Activated naive CD4-positive, alpha-beta T cell treated with anti-CD3 and anti-CD28 coated beads, Interleukin-2, amount 50 U/mL, for 24 hours (primary cell): ENCODE measurements at regions not wholly inside any gene's neighbourhood (a gene's known extent, or its start where the extent isn't known, plus 50 kb on each side); places are given as distances from the start of the nearest gene placed in this dataset.

ENCODE experiments used
- H3K27ac Mint-ChIP-seq: one replicate; pipeline ENCODE4 v1.8.0; 2021; ENCODE audit warnings: mild to moderate bottlenecking, mixed read lengths
- H3K27me3 Mint-ChIP-seq: one replicate; pipeline ENCODE4 v1.8.0; 2021; ENCODE audit warnings: mixed read lengths
- H3K36me3 Mint-ChIP-seq: one replicate; pipeline ENCODE4 v1.8.0; 2021; ENCODE audit warnings: mixed read lengths
- H3K4me1 Mint-ChIP-seq: one replicate; pipeline ENCODE4 v1.8.0; 2021; ENCODE audit warnings: mixed read lengths
- H3K4me3 Mint-ChIP-seq: one replicate; pipeline ENCODE4 v1.8.0; 2021; ENCODE audit warnings: mild to moderate bottlenecking, mixed read lengths
- H3K9me3 Mint-ChIP-seq: one replicate; pipeline ENCODE4 v1.8.0; 2021; ENCODE audit warnings: mixed read lengths

DNA sequence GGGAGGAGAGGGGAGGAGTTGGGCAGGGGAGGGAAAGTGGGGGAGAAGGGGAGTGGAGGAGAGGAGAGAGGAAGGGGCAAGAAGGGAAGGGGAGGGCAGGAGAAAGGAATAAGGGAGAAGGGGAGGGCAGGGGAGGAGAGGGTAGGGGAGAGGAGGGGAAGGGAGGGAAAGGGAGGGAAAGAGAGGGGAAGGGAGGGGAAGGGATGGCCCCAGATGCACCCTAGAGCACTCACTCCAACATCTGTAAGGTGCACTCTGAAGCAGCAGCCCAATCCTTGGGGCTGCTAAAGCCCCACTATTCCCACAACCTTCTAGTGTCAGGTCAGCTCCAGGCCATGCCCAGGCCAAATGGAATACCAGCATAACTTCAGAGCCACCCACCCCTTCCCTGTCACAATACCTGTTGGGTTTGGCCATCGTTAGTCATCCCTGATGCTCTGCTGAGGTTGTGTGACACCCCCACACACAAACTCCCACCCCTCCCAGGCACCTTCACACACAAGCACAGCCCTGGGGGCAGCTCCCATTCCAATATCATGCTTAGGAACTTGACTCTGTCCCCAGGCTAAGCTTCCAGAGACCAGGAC lies 55.7 kb upstream of the PKDCC start:
- Mint-ChIP-seq H3K27ac (no peak overlapping the region), H3K4me1 (no peaks in the 10 kb centered on the region), H3K4me3 (no peak overlapping the region), H3K9me3 (no peaks in the 10 kb centered on the region), H3K36me3 (no peaks in the 10 kb centered on the region), H3K27me3 (peaks cover 11% of the 10 kb centered on the region)

DNA sequence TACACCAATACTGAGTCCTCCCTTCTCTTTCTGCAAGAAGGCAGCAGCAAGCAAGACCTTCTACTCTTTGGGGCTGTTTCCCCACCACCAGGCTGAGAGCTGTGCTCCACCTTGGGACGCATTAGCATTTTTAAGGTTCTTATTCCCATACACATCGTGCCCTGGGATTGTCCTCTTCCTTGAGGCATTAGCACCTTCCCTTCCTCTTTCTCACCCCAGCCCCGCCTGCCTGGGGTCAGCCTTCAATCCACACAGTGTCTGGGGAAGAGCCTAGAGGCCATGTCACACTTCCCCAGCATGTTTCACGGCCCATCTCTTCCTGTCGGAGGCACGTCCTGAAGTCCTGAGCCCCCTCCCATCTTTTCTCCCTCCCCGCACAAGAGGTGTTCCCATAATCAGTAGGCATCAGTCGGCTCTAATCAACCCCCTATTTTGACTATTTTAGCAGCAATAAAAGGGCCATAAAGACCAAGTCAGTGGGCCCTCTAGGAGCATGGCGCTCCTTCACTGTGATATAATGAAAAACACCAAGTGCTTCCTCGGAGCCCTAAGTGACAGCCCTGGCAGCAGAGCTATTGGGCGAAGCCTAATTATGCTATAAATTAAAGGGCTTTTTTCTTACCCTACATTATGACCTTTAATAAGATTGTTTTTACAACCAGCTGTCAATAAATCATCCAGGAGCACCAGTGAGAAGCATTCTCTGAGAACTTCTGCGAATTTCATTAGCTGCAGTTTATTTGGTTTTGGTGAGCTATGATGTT lies 55.0 kb upstream of the PKDCC start:
- H3K4me3 Mint-ChIP-seq = no peak overlapping the region
- no peaks in the 10 kb centered on the region for H3K36me3 Mint-ChIP-seq
- no peaks in the 10 kb centered on the region for H3K4me1 Mint-ChIP-seq
- H3K27ac Mint-ChIP-seq = no peak overlapping the region
- H3K27me3 Mint-ChIP-seq = peaks cover 13% of the 10 kb centered on the region
- H3K9me3 Mint-ChIP-seq = no peaks in the 10 kb centered on the region

DNA sequence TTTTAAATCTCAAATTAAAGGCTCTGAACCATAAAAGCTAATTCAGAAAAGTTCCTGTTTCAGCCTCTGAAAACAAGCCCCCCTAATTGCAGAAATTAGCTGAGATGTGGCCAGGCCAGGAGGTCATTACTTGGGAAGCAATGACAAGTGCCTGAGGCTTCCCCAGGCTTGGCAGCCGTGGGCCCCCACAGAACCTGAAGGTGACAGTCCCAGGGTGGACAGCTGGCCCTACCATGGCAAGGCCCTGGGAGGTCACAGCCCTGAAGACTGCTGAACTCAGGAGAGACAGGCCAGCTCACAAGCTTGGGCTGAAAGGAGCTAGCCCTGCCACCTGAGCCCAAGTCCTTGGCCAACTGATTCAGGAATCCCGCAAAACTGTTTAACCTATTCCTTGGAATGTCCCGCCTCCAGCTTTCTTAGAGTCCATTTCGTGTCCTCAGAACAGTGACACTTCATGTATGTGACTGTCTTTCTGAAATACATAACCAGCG lies 54.3 kb upstream of the PKDCC start:
- Mint-ChIP-seq H3K9me3 (no peaks in the 10 kb centered on the region), H3K27ac (no peak overlapping the region), H3K36me3 (no peaks in the 10 kb centered on the region), H3K4me1 (no peaks in the 10 kb centered on the region), H3K4me3 (no peak overlapping the region), H3K27me3 (peaks cover 13% of the 10 kb centered on the region)

DNA sequence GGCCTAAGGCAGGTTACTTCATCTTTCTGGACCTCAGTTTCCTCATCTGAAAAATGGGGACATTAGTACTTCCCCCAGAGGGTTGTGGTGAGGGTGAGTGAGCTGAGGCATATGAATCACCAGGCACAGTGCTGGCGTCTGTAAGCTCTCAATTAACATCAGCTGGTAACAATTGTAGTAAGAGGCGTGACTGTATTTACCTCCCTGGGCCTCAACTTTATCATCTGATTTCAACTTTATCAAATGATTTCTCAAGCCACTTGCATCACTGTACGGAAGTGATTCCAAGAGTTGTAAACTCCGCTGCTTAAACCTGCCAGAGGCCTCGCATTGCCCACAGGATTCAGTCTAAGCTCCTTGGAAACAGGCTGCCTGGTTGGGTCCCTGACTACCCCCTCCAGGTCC lies 53.6 kb upstream of the PKDCC start:
- Mint-ChIP-seq H3K27me3 (peaks cover 12% of the 10 kb centered on the region), H3K9me3 (no peaks in the 10 kb centered on the region), H3K4me1 (no peaks in the 10 kb centered on the region), H3K36me3 (no peaks in the 10 kb centered on the region), H3K27ac (no peak overlapping the region), H3K4me3 (no peak overlapping the region)

DNA sequence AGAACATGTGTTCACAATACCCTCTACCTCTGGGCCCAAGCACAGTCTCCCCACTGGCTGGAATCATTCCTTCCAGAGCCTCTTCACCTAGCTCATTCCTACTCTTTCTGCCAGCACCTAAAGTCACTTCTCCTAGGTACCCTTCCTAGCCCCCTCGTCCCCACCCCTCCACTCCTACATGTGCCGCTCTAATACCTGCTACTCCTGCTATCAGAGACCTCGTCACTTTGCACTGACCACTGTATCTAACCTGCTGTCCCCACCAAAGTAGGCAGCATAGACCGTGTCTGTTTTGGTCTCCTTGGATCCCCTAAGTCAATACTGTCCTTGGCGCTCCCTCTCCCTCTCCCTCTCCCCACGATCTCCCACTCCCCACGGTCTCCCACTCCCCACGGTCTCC lies 53.2 kb upstream of the PKDCC start:
- Mint-ChIP-seq H3K36me3 (no peaks in the 10 kb centered on the region), H3K4me1 (no peaks in the 10 kb centered on the region), H3K9me3 (no peaks in the 10 kb centered on the region), H3K4me3 (no peak overlapping the region), H3K27me3 (peaks cover 8% of the 10 kb centered on the region), H3K27ac (no peak overlapping the region)

DNA sequence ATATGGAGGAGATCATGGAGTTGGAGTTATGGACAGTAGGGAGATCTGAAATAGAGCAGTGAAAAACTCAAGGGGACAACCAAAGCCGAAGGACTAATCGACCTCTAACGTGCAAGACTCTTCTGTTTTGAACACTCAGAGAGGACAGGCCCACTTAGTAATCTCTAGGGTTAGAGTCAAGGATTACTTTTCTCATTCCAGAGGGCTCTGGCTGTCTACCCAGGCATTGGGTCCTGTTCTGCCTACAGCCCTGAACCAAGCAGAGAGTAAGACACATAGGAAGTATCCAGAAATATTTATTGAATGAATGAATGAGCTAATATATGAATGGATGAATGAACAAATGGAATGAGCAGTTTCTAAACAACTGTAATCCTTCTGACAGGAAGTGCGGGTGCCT lies 50.3 kb upstream of the PKDCC start:
- H3K4me3 Mint-ChIP-seq = no peak overlapping the region
- no peaks in the 10 kb centered on the region for H3K9me3 Mint-ChIP-seq
- H3K4me1 Mint-ChIP-seq = no peaks in the 10 kb centered on the region
- peaks cover 12% of the 10 kb centered on the region for H3K27me3 Mint-ChIP-seq
- no peaks in the 10 kb centered on the region for H3K36me3 Mint-ChIP-seq
- H3K27ac Mint-ChIP-seq = no peak overlapping the region
